ENCODE measurements at regions not wholly inside any gene's neighbourhood (a gene's known extent, or its start where the extent isn't known, plus 50 kb on each side); places are given as distances from the start of the nearest gene placed in this dataset.

GRCh38 chr15:91688811-91689210 lies 164.7 kb upstream of the SLCO3A1 start:
- Histone ChIP-seq H3K27ac (no peak overlapping the region), H3K79me2 (ENCODE audit: low read depth) (no peaks in the 10 kb centered on the region), H3K9ac (no peak overlapping the region), H4K20me1 (ENCODE audit: low read depth) (no peaks in the 10 kb centered on the region), H2AFZ (replicated peaks) (no peak overlapping the region), H3F3A (ENCODE audit: low read depth) (no peaks in the 10 kb centered on the region), H3K36me3 (no peaks in the 10 kb centered on the region), H3K4me2 (no peak overlapping the region), H3K9me3 (ENCODE audit: low read depth) (no peaks in the 10 kb centered on the region), H3K4me1 (no peaks in the 10 kb centered on the region), H3K27me3 (no peaks in the 10 kb centered on the region), H3K4me3 (no peak overlapping the region)
- TF ChIP-seq EZH2 (IDR thresholded peaks at IDR 0.05) = no peak
- TF ChIP-seq EZH2phosphoT487 (IDR thresholded peaks at IDR 0.05) = no peak
- no peaks in the 10 kb centered on the region for H3K27me3 Mint-ChIP-seq (ENCODE audit: insufficient read depth, low read depth)
- H3K4me3 Mint-ChIP-seq = no peak overlapping the region
- H3K36me3 Mint-ChIP-seq = no peaks in the 10 kb centered on the region
- H3K27ac Mint-ChIP-seq = no peak overlapping the region
- peaks cover 11% of the 10 kb centered on the region for H3K4me1 Mint-ChIP-seq
- no peaks in the 10 kb centered on the region for H3K9me3 Mint-ChIP-seq
- DNase-seq (ENCODE audit: low spot score) = no peak

- H3K4me2 ChIP-seq = no peak overlapping the region
- no peaks in the 10 kb centered on the region for H3K9me3 ChIP-seq (ENCODE audit: low read depth)
- H3K27ac ChIP-seq = no peak overlapping the region
- no peak overlapping the region for H3K9ac ChIP-seq
- H4K20me1 ChIP-seq (ENCODE audit: low read depth) = no peaks in the 10 kb centered on the region
- no peak overlapping the region for H2AFZ ChIP-seq (replicated peaks)
- H3K27me3 ChIP-seq = no peaks in the 10 kb centered on the region
- H3K27me3 Mint-ChIP-seq (ENCODE audit: insufficient read depth, low read depth) = no peaks in the 10 kb centered on the region
- peaks cover 16% of the 10 kb centered on the region for H3K4me1 Mint-ChIP-seq
- no peak for TF ChIP-seq CTCF (IDR thresholded peaks at IDR 0.05)
- no peak for DNase-seq (ENCODE audit: low spot score)
- no peak overlapping the region for H3K27ac Mint-ChIP-seq
- H3F3A ChIP-seq (ENCODE audit: low read depth) = no peaks in the 10 kb centered on the region
- no peak overlapping the region for H3K4me3 Mint-ChIP-seq
- H3K79me2 ChIP-seq (ENCODE audit: low read depth) = no peaks in the 10 kb centered on the region
- no peaks in the 10 kb centered on the region for H3K36me3 ChIP-seq
- H3K9me3 Mint-ChIP-seq = no peaks in the 10 kb centered on the region
- H3K4me3 ChIP-seq = no peak overlapping the region
- H3K36me3 Mint-ChIP-seq = no peaks in the 10 kb centered on the region
- H3K4me1 ChIP-seq = no peaks in the 10 kb centered on the region
These were observed 164.1 kb upstream of the SLCO3A1 start for GRCh38 chr15:91689377-91689776.

GRCh38 chr15:91692596-91692995 lies 160.9 kb upstream of the SLCO3A1 start:
- H3K9me3 Mint-ChIP-seq = no peaks in the 10 kb centered on the region
- no peaks in the 10 kb centered on the region for H3K79me2 ChIP-seq (ENCODE audit: low read depth)
- TF ChIP-seq EZH2 (IDR thresholded peaks at IDR 0.05) (no peak), CTCF (IDR thresholded peaks at IDR 0.05) (no peak), EZH2phosphoT487 (IDR thresholded peaks at IDR 0.05) (no peak)
- no peak overlapping the region for H3K27ac Mint-ChIP-seq
- no peaks in the 10 kb centered on the region for H3F3A ChIP-seq (ENCODE audit: low read depth)
- no peak overlapping the region for H3K9ac ChIP-seq
- no peaks in the 10 kb centered on the region for H3K9me3 ChIP-seq (ENCODE audit: low read depth)
- H3K4me3 Mint-ChIP-seq = no peak overlapping the region
- H3K36me3 ChIP-seq = no peaks in the 10 kb centered on the region
- H3K4me1 Mint-ChIP-seq = peaks cover 43% of the 10 kb centered on the region
- H3K27me3 ChIP-seq = no peaks in the 10 kb centered on the region
- no peaks in the 10 kb centered on the region for H3K36me3 Mint-ChIP-seq
- no peak overlapping the region for H3K27ac ChIP-seq
- no peak overlapping the region for H3K4me3 ChIP-seq
- no peaks in the 10 kb centered on the region for H3K27me3 Mint-ChIP-seq (ENCODE audit: insufficient read depth, low read depth)
- H4K20me1 ChIP-seq (ENCODE audit: low read depth) = no peaks in the 10 kb centered on the region
- no peak overlapping the region for H2AFZ ChIP-seq (replicated peaks)
- H3K4me2 ChIP-seq = no peak overlapping the region
- DNase-seq (ENCODE audit: low spot score) = no peak
- peaks cover 5% of the 10 kb centered on the region for H3K4me1 ChIP-seq

GRCh38 chr15:91694131-91694830 lies 159.2 kb upstream of the SLCO3A1 start:
- no peak for TF ChIP-seq CTCF (IDR thresholded peaks at IDR 0.05)
- no peak for TF ChIP-seq EZH2 (IDR thresholded peaks at IDR 0.05)
- TF ChIP-seq EZH2phosphoT487 (IDR thresholded peaks at IDR 0.05) = no peak
- no peak overlapping the region for H3K27ac ChIP-seq
- Mint-ChIP-seq H3K4me1 (peaks cover 43% of the 10 kb centered on the region), H3K36me3 (no peaks in the 10 kb centered on the region), H3K9me3 (no peaks in the 10 kb centered on the region), H3K27ac (peak overlapping the region; percentile 62), H3K27me3 (ENCODE audit: insufficient read depth, low read depth) (no peaks in the 10 kb centered on the region), H3K4me3 (no peak overlapping the region)
- no peaks in the 10 kb centered on the region for H3K9me3 ChIP-seq (ENCODE audit: low read depth)
- peaks cover 5% of the 10 kb centered on the region for H3K4me1 ChIP-seq
- H3K79me2 ChIP-seq (ENCODE audit: low read depth) = no peaks in the 10 kb centered on the region
- no peak for DNase-seq (ENCODE audit: low spot score)
- no peak overlapping the region for H3K4me2 ChIP-seq
- H4K20me1 ChIP-seq (ENCODE audit: low read depth) = no peaks in the 10 kb centered on the region
- H3K4me3 ChIP-seq = no peak overlapping the region
- no peak overlapping the region for H2AFZ ChIP-seq (replicated peaks)
- H3K36me3 ChIP-seq = no peaks in the 10 kb centered on the region
- H3F3A ChIP-seq (ENCODE audit: low read depth) = no peaks in the 10 kb centered on the region
- no peak overlapping the region for H3K9ac ChIP-seq
- no peaks in the 10 kb centered on the region for H3K27me3 ChIP-seq

Measured in neural progenitor cell (in vitro differentiated cells).